ENCODE measurements at regions not wholly inside any gene's neighbourhood (a gene's known extent, or its start where the extent isn't known, plus 50 kb on each side); places are given as distances from the start of the nearest gene placed in this dataset.

DNA sequence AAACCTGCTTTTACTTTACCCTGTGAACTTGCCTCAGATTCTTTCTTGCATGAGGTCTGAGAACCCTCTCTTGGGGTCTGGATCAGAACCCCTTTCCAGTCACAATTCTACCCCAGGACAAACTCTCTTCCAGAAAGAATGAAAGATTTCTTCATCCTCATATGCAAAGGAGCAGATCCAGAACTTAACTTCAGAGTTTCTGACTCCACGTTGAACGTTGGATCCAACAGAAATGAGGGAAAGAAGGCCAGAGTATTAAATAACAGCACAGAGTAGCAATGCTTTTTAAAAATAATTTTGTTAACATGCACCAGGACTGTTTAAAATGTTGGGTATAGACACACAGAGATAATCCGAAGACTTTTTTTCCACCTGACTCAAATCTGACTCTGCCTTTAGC, 632.9 kb upstream of the AUTS2 start:
- TF ChIP-seq EZH2 (IDR thresholded peaks at IDR 0.05) (no peak), POLR2AphosphoS5 (IDR thresholded peaks at IDR 0.05; ENCODE audit: borderline replicate concordance, low read depth, low read length) (no peak), FOXP2 (optimal IDR thresholded peaks at IDR 0.05; ENCODE audit: control extremely low read depth, extremely low read length, insufficient read depth) (no peak)
